Hindlimb muscle (tissue), 1 donor: ENCODE measurements at regions not wholly inside any gene's neighbourhood (a gene's known extent, or its start where the extent isn't known, plus 50 kb on each side); places are given as distances from the start of the nearest gene placed in this dataset.

ENCODE experiments used
- DNase-seq: peaks from one replicate; pipeline ENCODE4 v3.0.0-alpha.2; 2013

GRCh38 chr11:122398851-122399250 is 256.7 kb upstream of the UBASH3B start:
- DNase-seq, result no peak

GRCh38 chr11:122398167-122398566 is 257.4 kb upstream of the UBASH3B start:
- no peak for DNase-seq

GRCh38 chr11:122395282-122395681 is 260.2 kb upstream of the UBASH3B start:
- no peak for DNase-seq

- DNase-seq, result peak; percentile 4
These were observed 261.2 kb upstream of the UBASH3B start for GRCh38 chr11:122394313-122394712.

GRCh38 chr11:122393209-122393860 is 262.2 kb upstream of the UBASH3B start:
- no peak for DNase-seq

- no peak for DNase-seq
These were observed 263.0 kb upstream of the UBASH3B start for GRCh38 chr11:122392508-122392907.

GRCh38 chr11:122391049-122391448 is 264.5 kb upstream of the UBASH3B start:
- no peak for DNase-seq

GRCh38 chr11:122383186-122383585 is 267.2 kb upstream of the BLID start:
- DNase-seq, result no peak

- DNase-seq, result no peak
These were observed 259.8 kb upstream of the BLID start for GRCh38 chr11:122375687-122376399.

GRCh38 chr11:122368796-122369195 is 252.8 kb upstream of the BLID start:
- DNase-seq, result no peak

GRCh38 chr11:122367809-122368231 is 251.8 kb upstream of the BLID start:
- peak; percentile 74 for DNase-seq

GRCh38 chr11:122365610-122366360 is 249.8 kb upstream of the BLID start:
- no peak for DNase-seq

- DNase-seq, result no peak
These were observed 247.3 kb upstream of the BLID start for GRCh38 chr11:122363296-122363695.

- DNase-seq, result no peak
These were observed 246.4 kb upstream of the BLID start for GRCh38 chr11:122362381-122362780.

- no peak for DNase-seq
These were observed 244.9 kb upstream of the BLID start for GRCh38 chr11:122360875-122361274.

- no peak for DNase-seq
These were observed 243.1 kb upstream of the BLID start for GRCh38 chr11:122359081-122359571.

GRCh38 chr11:122358292-122358691 is 242.3 kb upstream of the BLID start:
- no peak for DNase-seq

- DNase-seq, result no peak
These were observed 240.0 kb upstream of the BLID start for GRCh38 chr11:122355968-122356367.

GRCh38 chr11:122354025-122354697 is 238.1 kb upstream of the BLID start:
- peak; percentile 54 for DNase-seq

- DNase-seq, result no peak
These were observed 237.5 kb upstream of the BLID start for GRCh38 chr11:122353561-122353960.

GRCh38 chr11:122348659-122349409 is 232.8 kb upstream of the BLID start:
- no peak for DNase-seq

GRCh38 chr11:122346006-122346405 is 230.0 kb upstream of the BLID start:
- DNase-seq, result no peak
